ENCODE measurements at regions not wholly inside any gene's neighbourhood (a gene's known extent, or its start where the extent isn't known, plus 50 kb on each side); places are given as distances from the start of the nearest gene placed in this dataset.
"Not testable (repeated sequence)": the region's sequence is repeated elsewhere in the genome, so short reads cannot be mapped to it uniquely, and the experiment has no call there.

DNA sequence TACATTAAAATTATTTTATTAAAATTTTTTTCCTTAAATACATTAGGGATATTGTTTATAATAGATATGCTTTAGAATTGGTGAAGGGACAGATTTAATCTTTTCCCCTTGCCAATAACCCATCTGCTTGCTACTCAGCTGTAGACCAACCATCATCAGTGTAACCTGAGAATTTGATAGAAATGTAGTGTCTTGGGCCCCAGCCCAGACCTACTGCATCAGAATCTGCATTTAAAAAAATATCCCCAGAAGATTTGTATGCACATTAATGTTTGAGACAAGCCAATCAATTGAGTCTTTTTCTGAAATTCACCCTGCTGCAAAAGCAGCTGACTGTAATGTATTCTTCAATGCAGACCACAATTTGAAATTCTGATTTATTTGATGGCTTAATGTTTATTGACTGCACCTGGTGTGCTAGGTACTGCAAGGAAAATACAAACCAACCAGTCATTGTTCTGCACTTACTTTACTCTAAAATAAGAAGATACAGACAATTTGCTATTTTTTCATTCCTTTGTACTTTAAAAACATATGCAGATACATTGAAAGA is 190.7 kb upstream of the SGO1 start:
- no peak for DNase-seq

DNA sequence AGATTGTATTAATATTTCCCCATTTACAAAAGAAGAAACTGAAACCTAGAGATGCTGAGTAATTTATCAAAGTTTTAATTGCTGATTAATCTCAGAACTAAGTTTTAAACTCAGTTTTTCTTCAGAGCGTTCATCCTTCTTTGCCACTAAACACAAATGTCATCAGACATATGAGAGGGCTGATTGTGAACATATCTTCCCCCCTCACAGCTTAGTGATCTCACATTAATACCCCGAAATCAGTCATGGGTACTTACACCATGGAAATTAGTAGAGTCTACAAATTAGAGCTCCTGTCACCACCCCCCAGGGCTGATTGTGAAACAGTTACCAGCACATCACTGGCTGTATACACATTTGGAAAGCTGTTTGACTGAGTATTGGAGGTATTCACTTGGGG is 189.3 kb upstream of the SGO1 start:
- no peak for DNase-seq

DNA sequence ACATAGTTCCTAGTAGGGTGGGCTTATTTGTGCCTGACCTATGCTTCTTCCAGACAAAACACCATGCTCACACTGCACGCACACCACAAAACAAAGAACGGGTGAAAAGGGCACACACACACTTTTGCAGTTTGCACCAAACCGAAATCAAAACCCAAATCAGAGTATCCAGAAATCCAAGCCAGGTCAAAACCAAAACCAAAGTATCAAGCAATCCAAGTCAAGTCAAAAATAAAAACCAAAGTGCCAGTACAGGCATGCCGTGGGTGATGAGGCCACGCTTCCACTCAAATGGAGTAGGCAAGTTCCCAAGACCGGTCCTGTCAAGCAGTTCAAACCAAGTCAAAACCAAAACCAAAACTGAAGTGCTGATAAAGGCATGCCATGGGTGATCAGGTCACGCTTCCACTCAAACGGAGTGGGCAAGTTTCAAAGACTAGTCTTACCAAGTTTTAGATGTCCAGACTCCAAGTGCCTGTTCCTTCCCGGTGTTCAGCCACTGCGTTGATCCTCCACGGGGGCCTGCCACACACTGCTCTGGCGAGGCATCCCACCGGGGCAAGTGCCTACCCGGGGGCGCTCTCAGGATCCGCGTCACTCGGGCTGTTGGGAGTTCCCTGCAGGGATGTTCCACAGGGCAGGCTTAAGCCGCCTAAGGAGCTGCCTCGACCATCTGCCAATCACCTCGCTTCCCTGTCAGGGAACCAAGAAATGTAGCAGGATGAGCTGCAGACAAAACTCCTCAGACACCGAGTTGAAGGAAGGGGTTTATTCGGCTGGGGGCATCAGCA is 184.5 kb upstream of the SGO1 start:
- DNase-seq: not testable (repeated sequence)

GRCh38 chr3:20361000-20361399 is 175.0 kb upstream of the SGO1 start:
- no peak for DNase-seq

GRCh38 chr3:20353286-20353685 is 167.3 kb upstream of the SGO1 start:
- DNase-seq: no peak

DNA sequence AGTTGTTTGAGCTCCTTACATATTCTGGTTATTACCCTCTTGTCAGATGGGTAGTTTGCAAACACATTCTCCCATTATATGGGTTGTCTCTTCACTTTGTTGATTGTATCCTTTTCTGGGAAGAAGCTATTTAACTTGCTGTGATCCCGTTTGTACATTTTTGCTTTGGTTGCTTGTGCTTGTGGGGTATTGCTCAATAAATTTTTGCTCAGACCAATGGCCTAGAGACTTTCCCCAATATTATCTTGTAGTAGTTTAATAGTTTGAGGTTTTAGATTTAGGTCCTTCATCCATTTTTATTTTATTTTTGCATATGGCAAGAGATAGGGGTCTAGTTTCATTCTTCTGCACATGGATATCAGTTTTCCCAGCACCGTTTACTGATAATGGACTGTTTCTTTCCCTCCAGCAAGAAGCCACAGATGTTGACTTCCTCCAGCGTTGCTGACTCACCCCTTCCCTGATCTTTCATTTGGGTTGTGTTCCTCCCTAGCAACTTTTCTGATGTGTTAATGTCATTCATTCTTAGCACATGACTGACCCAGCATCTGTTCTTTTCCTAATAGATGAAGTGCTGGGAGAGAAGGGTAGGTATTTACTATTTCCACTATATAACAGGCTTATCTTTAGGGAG is 166.7 kb upstream of the SGO1 start:
- DNase-seq: no peak

- DNase-seq: no peak
These were observed 164.4 kb upstream of the SGO1 start for GRCh38 chr3:20350449-20350848.

DNA sequence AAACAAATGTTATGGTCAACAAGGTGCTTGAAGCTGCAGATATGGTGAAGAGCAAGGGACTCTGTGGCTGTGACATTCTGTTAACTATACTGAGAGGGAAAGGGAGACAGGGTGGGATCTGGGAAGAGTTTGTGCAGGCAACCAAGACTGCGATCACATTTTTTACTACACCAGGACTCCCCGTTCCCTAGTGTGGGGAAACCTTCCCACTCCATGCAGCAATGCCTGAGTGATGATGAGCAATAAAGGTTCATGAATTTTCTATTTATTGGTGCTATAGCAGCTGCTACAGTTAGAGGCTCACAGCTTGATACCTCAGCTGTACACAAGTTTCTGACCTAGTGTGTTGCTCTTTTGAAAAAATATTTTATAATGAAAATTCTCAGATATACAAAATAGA is 160.9 kb upstream of the SGO1 start:
- no peak for DNase-seq

GRCh38 chr3:20346369-20346768 is 160.4 kb upstream of the SGO1 start:
- DNase-seq: no peak

GRCh38 chr3:20344400-20344959 is 158.5 kb upstream of the SGO1 start:
- DNase-seq: no peak

GRCh38 chr3:20343790-20344189 is 157.8 kb upstream of the SGO1 start:
- no peak for DNase-seq

- peak; percentile 69 for DNase-seq
These were observed 154.4 kb upstream of the SGO1 start for GRCh38 chr3:20340324-20340928.

GRCh38 chr3:20336572-20336971 is 150.6 kb upstream of the SGO1 start:
- no peak for DNase-seq

- no peak for DNase-seq
These were observed 148.8 kb upstream of the SGO1 start for GRCh38 chr3:20334842-20335241.

DNA sequence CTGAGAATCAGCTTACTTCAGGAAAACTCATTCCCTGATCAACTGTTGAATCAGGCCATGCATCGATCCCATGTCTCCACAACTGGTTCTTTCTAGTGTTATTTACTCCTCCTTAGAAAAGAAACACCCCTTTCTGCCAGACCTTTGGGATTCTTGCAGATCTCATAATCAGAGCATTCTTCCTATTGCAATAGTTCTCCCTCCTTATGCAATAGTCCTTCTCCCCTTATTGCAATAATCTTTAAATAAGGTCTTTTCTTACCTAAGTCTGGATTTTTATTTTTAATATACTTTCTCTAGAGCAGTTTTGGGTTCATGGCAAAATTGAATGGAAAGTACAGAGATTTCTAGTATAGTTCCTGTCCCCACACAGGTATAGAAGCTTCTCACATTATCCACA is 141.9 kb upstream of the SGO1 start:
- DNase-seq: no peak

DNA sequence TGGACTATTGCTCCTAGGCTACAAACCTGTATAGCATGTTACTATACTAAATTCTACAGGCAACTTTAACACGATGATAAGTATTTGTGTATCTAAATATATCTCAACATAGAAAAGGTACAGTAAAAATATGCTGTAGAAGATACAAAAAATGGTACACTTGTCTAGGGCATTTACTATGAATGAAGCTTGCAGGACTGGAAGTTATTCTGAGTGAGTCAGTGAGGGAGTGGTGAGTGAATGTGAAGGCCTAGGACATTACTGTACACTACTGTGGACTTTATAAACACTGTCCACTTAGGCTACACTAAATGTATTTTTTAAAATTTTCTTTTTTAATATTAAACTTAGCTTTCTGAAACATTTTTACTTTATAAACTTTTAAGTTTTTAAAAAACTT is 140.5 kb upstream of the SGO1 start:
- DNase-seq: no peak

GRCh38 chr3:20325563-20325962 is 139.6 kb upstream of the SGO1 start:
- DNase-seq: no peak

DNA sequence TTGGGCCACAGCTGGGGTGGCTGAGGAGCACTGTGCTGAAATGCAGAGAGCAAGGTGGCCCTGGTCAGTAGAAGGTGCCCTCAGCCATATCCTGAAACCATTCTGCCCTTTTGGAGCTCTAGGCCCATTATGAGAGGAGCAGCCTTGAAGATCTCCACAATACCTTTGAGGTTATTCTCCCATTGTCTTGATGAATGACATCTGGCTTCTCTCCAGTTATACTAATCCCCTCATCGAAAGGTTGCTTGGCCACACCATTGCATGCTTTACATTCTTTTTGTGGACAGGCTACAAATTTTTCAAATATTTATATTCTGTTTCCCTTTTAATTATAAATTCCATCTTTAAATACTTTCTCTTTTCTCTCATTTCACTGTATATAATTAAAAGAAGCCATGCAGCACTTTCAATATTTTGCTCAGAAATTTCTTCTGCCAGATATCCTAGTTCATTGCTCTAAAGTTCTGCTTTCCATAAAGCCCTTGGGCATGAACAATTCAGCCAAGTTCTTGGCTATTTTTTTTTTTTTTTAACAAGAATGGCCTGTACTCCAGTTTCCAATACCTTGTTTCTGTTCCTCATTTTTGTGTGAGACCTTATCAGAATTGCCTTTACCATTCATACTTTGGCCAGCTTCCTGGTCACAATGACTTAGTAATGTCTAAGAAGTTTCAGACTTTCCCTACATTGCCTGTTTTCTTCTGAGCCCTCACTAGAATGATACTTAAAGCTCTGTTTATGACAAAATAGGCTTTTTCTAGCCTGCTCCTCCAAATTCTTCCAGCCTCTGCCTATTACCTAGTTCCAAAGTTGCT is 138.9 kb upstream of the SGO1 start:
- DNase-seq: no peak

- no peak for DNase-seq
These were observed 137.4 kb upstream of the SGO1 start for GRCh38 chr3:20323307-20323927.

- DNase-seq: no peak
These were observed 136.1 kb upstream of the SGO1 start for GRCh38 chr3:20322085-20322484.

DNA sequence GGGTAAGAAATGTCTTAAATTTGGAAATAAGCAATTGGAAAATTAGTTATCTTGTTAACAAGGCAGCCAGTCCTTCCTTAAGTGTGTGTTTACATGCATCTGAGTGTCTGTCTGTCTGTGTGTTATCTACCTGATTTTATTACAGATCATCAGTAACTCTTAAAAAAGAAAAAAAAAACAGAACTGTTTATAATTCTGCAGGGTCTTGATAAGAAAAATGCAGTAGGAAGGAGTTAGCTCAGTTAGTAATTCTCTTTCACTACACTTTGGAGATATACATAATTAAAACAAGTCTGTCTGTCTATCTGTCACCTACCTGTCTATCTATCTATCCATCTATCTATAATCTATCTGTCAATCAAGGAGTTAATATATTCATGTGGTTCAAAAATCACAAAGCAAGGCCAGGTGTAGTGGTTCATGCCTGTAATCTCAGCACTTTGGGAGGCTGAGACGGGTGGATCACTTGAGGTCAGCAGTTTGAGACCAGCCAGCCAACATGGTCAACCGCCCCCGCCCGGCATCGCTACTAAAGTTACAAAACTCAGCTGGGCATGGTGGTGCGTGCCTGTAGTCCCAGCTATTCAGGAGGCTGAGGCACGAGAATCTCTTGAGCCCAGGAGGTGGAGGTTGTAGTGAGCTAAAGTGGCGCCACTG is 135.5 kb upstream of the SGO1 start:
- no peak for DNase-seq

DNA sequence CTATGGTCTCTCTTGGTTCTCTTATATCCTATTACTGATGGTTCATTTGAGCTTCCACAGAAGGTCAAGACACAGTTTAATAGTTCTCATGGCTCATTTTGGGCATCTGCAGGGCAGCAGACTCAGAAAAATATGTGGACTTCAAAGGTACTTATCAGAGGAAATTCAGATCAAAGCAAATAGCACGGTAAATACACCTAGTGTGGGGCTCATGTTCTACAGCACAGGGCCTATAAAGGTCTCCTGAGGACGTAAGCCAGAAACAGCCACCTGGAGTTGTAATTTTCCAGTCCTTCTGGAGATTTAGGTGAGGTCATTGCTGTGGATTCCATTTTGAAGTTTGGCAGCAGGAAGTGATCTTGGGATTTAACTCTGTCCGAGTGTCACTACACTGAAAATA is 134.5 kb upstream of the SGO1 start:
- DNase-seq: no peak

All from CD4-positive, alpha-beta T cell treated with Interleukin-4 for 4 hours (primary cell).